ENCODE measurements at regions not wholly inside any gene's neighbourhood (a gene's known extent, or its start where the extent isn't known, plus 50 kb on each side); places are given as distances from the start of the nearest gene placed in this dataset.
"Not testable (repeated sequence)": the region's sequence is repeated elsewhere in the genome, so short reads cannot be mapped to it uniquely, and the experiment has no call there.

DNA sequence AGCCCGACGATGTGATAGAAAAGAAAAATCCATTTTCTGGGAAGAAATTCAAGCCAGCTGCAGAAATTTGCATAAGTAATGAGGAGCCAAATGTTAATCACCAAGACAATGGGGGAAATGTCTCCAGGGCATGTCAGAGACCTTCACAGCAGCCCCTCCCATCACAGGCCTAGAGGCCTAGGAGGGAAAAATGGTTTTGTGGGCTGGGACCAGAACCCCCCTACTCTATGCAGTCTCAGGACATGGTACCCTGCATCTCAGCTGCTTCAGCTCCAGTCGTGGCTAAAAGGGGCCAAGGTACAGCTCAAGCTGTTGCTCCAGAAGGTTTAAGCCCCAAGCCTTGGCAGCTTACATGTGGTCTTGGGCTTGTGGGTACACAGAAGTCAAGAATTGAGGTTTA, 155.5 kb upstream of the FOXQ1 start:
- not testable (repeated sequence) for DNase-seq (ENCODE audit: low read depth)

DNA sequence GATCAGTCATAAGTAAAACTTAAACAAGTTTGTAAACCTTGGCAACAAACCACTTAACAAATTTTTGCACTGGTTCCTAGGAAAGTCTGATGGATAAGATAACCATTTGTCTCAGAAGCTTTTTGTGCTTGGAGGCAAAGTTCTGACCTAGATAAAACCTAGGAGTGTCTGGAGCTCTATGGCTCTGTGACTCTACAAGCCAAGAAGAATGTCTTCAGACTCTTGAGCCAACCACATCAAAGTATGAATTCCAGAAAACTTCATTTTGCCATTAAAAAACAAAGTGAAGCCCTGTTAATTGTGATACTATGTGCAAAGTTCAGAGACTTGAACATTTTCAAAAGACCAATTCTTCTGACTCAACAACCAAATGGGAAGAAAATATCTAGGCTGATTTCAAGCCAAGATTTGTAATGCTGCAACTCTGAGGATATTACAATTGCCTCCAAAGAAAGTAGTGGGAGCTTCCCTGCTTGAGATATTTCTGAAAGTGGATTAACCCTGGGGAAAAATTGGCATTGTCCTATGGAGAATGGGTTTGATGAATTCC, 158.1 kb upstream of the FOXQ1 start:
- DNase-seq (ENCODE audit: low read depth), result no peak

DNA sequence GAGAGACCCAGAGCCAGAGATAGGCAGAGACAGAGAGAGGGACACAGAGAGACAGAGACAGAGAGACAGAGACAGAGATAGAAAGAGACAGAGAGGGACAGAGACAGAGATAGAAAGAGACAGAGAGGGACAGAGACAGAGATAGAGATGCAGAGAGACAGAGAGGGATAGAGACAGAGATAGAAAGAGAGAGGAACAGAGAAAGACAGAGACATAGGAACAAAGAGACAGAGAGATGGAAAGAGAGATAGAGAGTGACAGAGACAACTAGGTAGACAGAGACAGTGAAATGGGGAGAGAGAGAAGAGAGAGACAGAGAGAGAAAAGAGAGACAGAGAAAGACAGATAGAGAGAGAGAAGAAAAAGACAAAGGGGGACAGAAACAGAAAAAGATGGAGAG, 165.4 kb upstream of the FOXQ1 start:
- no peak for DNase-seq (ENCODE audit: low read depth)

DNA sequence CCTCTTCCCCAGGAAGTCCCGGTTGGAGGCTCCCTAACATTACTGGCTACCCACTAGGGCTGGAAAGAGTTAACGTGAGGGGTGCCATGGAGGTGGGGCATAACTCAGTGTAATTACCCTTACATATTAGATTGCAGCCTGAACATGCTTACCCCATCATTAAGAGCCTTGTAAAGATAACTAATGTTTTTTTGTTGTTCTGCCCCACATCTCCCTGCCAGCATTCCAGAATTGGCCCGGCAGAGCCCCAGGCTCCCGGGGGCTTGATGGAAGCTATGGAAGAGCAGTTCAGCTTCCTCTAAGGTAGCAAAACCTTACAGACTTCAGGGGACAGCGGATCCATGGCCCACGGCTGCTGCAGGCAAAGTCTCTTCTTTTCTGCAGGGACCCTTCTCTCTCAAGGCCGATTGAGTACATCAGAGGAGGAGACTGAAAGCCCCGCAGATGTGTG, 166.1 kb upstream of the FOXQ1 start:
- no peak for DNase-seq (ENCODE audit: low read depth)

DNA sequence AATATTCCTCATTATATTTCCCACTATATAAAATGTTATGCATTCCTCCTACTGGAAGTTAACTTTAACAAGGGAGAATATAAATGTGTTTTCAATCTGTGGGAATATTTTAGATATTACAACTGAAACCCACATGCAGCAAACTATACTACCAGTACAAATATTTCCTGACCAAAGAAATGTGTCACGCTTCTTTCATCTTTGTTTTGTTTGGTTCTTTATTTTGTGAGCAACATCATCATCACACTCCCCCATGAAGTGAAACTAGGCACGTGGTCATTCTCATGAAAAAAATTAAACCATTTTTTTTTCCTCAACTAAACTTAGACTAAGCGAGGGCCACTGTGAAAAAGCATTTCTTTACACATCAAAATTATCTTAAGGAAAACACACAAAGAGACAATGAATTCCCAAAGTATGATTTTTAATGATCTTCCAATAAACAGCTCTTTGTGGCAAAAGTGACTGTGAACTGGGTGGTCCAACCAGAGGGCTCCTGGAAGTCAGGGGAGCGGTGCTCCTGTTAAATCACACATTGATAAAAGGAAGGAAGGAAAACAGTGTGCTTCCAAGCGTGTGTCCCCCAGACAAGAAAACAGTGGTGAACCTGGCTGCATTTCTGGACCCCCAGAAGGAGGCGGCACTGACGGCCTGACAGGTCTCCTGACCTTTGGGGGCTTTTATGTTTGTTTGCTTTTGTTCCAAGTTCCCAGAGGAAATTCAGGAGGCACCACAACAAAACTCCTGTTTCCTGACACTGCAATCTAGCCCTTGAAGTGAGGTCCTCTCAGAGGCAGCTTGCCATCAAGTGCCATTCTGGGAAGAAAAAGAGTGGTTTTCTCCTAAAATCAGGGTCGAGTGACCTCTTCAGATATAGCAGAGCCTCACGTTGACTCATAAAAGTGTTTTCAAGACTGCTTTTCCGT, 166.8 kb upstream of the FOXQ1 start:
- no peak for DNase-seq (ENCODE audit: low read depth)

DNA sequence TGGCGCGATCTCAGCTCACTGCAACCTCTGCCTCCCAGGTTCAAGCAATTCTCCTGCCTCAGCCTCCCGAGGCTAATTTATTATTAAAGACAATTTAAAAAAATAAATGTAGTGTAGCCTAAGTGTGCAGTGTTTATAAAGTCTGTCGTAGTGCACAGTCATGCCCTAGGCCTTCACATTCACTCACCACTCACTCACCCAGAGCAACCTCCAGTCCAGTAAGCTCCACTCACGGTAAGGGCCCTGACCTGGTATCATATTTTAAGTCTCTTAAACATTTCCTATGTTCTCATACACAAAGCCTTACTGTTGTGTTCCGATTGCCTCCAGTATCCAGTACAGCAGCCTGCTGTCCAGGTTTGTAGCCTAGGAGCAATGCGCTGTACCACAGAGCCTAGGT, 168.2 kb upstream of the FOXQ1 start:
- DNase-seq (ENCODE audit: low read depth), result no peak

DNA sequence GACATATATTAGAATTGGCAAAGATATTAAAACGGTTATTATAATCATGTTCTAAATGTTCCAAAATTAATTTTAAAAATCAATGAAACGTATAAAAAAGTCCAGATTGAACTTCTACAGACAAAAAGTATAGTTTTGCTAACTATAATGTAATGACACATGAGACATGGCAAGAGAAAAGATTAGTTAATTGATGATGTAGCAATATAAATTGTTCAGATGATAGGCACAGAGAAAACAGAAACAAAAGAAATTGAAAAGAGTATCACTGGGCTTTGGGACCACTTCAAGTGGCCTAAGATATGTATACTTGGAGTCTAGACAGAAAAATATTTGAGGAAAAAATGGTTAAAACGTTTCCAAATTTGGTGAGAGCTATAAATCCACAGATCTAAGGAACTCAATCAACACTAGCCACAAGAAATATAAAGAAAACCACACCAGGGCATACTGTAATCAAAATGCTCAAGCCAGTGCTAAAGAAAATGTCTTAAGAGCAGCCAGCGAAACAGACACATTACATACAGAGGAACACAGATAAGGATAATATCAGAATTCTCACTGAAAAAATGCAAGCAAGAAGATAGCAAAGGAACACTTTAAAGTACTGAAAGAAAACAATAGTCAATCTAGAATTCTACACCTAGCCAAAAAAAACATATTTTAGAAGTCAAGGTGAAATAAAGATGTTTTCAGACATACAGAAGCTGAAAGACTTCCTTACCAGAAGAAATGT, 172.6 kb upstream of the FOXQ1 start:
- DNase-seq (ENCODE audit: low read depth), result no peak

DNA sequence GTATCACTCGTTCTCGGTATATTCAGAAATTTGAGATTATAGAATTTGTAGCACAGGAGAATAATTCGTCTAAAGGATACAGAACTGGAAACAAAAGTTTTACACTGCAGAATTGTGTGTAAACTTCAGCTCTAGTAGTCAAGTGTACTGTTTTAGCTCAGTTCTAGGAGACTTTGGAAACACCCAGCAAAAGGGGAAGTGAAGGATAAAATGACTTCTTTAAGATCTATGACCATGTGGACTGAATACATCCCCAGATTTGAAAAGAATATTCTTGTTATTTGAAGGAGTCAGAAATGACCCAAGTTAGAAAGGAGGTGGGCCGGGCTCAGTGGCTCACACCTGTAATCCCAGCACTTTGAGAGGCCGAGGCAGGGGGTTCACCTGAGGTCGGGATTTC, 174.0 kb upstream of the FOXQ1 start:
- no peak for DNase-seq (ENCODE audit: low read depth)

DNA sequence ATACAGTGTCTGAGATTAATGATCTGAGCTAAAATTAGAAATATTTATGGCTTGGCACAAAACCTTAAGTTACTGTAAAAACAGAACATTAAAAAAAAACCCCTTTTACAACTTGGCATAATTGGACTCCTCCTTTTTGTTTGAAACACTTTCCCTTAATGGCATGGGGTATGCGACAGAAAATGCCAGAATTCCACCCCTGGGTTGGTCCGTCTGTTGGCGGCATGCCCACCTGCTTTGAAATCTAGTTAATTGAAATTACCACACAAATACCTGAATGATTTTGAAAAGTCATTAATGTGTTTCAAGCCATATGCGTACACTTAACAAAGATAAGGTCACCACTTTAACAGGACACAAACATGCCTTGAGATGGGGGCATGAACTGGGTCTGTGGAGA, 175.1 kb upstream of the FOXQ1 start:
- DNase-seq (ENCODE audit: low read depth), result no peak

DNA sequence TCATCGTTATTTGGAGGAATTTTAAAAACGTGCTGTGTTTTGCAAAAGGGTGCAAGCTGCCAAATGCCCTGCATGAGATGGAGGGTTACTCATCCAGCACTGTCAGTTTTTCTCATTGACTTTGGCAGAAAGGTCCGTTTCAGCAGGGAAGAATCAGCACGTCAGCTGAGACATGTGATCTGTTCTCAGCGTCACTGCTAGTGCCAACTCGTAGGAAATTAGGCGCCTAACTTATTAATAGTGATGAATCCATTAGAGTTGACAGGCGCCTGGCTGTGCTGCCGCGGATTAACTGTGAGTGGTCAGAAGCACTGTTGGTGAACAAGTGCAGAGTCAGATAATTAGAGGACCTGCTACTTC, 175.5 kb upstream of the FOXQ1 start:
- DNase-seq (ENCODE audit: low read depth), result no peak

DNA sequence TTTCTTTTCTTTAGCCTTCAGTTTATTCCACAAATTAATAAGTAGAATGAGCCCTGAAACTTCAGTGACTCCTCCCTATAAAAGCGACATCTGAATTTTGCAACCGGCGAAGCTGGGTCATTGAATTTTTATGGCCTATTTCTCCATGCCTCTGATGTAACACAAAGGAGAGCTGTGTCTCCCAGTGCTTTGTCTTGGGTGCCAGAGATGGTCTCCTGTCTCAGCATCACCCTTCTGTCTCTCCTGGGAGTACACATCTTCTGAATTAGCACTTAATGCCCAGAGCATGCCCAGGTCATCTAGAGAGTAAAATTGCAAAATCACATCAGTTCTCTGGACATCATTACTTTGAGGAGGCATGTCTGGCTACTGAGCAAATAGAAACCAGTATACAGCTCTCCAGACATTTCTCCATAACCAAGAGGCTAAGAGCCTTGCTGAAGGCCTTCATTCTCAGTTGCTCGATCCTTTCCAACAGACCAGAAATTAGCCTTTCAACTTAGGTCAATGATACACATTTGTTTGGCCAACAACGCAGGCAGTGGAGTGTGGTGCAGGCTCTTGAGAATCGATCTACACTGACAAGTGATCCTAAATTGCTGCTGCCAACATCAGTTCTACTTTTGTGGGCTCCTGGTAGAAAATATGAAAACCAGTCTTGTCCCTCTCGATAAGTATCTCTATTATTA, 176.0 kb upstream of the FOXQ1 start:
- DNase-seq (ENCODE audit: low read depth), result no peak

DNA sequence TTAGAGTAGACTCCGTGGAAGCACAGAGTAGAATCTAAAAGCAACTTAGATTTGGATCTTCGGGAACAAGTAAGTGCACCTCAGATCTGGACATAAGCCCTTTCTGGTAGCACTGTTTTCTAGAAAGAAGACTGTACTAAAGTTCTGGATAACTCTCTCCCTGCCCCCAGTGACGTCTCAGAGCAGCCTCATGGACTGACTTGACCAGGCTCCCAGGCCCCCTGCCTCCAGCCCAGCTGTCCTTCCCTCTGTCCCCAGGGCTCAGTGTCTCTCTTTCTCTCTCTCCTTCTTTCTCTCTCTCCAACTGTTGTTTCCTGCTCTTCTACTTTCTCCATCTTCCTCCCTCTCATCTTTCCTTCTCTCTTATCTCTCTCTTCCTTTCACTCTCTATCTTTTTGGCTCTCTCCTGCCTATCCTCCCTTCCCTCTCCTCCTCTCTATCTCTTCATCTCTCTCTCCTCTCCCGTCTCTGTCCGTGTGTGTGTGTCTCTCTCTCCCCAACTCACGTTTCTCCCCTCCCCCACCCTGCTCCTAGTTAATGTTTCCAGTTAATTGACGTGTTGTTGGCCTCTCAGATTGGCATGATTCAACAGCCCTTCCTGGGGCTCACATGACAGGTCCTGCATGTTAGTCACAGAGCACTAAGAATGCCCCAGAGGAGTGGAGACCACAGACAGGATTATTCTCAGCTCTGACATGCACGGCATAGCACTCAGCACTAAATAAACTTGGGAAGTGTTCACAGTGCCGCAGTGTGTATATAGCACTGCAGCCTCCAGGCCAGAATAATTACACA, 180.4 kb upstream of the FOXQ1 start:
- DNase-seq (ENCODE audit: low read depth), result no peak

DNA sequence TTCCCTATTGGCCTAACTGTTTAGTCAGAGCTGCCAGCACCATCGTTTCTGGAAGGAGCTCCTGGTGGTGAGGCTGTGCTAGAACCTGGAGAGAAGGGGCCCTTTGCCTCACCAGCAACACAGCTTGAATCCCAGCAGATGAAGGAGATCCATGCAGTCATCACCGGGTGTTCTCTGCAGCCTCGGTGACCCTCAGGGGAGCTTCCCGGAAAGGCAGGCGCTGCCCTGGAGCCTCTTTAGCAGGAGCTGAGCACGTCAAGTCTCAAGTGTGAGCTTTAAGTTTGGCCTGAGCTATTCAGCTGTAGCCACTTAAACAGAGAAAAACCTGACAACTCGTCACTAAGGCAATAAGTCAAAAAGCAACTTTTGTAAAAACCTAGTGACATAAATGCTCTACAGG, 181.2 kb upstream of the FOXQ1 start:
- no peak for DNase-seq (ENCODE audit: low read depth)

DNA sequence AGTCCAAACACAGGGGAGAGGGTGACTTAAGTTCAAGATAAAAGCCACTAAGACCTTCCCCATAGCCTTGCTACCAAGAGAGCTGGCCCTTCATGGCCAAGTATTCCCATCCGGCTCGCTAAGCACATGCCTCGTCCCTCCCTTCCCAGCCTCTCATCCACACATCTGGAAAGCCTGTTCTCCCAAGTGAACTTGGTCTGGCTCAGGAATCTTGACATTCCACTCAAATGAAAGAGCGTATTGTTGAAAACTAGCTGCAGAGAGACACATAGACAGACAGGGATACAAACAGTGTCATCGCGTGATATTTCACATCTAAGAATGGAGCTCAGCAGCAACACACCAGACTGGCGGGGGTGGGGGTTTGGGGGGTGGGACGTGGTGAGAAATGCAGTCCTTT, 182.8 kb upstream of the FOXQ1 start:
- DNase-seq (ENCODE audit: low read depth), result no peak

DNA sequence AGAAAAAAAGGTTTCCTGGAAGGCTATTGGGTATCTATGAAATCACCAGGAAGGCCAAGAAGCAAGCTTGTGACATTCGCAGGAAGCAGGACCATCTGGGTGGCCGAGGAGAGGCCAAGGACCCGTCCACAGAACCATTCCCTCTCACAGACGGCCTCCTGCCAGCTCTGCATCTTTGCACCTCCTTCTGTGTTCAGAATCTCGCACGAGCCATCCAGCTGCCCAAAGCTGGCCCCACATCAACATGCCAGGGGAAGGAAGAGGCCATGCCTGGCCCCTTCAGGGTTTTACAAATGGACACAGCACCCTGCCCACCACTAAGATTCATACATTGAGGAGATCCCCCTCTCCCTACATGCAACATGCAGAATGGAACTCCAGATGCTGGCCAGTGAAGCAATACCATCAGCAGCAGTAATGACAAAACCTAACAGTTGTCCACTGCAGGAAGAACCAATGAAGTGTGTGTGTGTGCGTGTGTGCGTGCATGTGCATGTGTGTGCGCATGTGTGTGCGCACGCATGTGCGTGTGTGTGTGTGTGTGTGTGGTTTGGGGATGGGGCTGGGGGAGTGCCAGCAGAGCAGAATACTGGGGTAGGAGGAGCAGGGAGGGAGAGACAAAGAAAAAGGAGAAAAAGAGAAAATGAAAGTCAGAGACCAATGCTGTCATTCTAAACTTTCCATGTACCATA, 184.2 kb upstream of the FOXQ1 start:
- no peak for DNase-seq (ENCODE audit: low read depth)

DNA sequence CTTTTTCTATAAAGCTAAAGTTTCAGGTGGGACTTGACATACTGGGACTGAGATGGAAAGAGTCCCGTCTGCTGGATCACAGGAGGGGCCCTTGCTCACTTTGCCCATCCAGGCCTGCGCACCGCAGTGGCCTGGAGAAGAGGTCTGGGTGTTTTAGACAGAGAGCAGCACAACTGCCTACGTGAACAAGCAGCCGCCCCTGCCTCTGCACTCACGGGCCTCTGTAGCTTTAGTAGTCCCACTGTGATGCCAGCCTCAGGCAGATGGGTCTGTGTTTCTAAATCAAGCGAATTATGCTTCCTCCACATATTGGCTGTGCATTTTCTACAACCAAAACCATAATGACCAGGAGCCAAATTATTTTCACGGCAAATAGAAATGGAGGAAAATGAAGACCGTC, 184.8 kb upstream of the FOXQ1 start:
- no peak for DNase-seq (ENCODE audit: low read depth)

DNA sequence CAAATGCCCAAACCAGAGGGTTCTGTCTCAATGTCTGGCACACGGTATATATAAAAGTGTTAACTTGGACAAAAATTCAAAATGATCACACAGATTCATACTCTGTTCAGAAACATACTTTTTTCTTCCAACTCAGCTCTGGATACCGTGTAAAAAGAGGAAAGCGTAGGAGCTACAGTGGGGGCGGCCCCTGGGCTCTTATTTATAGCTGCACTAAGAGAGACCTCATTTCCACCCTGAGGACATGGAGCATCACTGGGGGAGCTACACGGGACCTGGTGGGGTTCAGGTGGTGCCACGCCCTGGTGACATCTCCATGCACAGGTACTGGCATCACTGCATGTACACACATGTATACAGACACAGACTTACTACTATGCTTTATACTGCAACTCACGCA, 185.9 kb upstream of the FOXQ1 start:
- no peak for DNase-seq (ENCODE audit: low read depth)

DNA sequence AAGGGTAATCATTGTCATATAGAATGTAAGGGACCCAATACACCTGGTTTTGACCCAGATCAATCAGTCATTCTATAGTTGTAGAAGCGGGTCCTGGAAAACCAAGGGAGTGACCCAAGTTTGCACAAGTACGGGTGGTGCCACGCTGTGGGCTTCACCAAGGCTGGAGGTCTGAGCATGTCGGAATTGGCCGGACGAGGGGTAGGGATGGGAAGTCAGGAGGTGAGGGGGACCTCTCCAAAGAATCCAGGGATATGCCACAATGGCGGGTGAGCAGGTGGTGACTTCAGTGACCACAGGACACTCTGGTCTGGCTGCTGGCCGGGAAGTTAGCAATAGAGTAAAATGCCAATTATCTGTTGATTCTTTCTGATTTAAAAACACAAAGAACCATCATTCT, 186.6 kb upstream of the FOXQ1 start:
- no peak for DNase-seq (ENCODE audit: low read depth)

DNA sequence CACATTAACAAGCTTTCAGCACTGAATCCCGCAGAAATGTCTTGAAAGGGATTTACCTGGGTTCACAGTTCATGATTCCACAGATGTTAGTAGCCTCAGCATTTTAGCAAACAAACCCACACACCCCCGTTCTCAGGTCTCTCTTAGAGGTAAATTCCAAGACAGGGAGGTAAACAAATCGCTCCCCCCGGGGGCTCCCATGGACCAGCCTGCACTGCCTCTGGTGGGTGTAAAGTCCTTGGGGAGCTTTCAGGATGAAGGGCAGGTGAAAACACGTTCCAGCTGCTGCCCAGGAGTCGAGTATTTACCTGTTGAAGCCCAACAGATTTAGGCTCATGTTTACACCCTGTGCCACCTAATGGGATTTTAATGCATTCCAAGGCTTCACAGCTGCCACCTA, 187.0 kb upstream of the FOXQ1 start:
- DNase-seq (ENCODE audit: low read depth), result no peak

DNA sequence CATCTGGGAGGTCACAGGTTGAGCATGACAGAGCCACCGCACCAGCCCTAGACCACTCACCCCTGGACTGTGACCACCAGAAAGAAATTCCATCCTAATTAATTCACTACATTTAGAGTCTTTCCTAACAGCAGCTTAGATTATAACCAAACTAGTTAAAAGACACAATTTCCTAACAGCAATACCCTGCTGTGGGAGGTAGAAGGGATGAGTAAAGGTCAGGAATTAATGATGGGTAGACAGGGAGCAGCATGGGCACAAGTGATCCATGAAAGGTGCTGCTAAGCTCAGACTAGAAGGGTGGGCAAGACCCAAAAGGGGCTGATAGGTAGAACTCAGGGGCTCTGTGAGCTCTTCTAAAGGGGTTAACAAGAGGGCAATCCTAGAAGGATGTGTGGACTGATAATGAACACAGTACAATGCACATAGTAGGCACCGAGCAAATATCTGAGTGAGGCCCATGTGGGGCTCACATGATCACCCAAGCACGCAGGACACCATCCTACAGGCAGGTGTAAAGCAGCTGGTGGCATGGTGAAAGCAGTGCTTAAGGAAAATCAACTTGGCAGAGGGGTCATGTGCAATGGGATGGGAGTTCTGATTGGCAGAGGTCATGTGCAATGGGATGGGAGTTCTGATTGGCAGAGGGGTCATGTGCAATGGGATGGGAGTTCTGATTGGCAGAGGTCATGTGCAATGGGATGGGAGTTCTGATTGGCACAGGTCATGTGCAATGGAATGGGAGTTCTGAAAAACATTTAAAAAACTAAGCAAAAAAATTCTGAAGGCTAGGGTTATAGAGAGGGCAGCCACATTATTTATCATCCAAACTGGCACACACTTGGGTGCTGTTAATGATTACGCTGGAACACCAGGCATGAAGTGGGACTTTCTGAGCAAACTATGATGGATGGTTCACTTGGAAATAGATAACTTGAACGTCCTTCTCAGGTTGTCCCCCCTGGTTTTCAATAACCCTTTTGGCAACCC, 188.2 kb upstream of the FOXQ1 start:
- no peak for DNase-seq (ENCODE audit: low read depth)
